ENCODE measurements at regions not wholly inside any gene's neighbourhood (a gene's known extent, or its start where the extent isn't known, plus 50 kb on each side); places are given as distances from the start of the nearest gene placed in this dataset.
A peak's percentile ranks its signal among the peaks of the same experiment; 100 is the strongest.

GRCh38 chr5:175765858-175766257 lies 105.5 kb upstream of the CPLX2 start:
- DNase-seq: peak; percentile 15

DNA sequence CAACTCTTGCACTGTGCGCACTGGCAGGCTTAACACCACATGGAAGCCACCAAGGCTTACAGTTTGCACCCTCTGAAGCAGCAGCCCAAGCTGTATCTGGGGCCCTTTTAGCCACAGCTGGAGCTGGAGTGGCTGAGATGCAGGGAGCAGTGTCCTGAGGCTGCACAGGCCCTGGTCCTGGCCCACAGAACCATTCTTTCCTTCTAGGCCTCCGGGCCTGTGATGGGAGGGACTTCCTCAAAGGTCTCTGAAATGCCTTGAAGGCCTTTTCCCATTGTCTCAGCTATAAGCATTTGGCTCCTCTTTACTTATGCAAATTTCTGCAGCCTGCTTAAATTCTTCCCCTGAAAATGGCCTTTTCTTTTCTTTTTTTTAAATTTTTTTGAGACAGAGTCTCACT lies 104.4 kb upstream of the CPLX2 start:
- no peak for DNase-seq

DNA sequence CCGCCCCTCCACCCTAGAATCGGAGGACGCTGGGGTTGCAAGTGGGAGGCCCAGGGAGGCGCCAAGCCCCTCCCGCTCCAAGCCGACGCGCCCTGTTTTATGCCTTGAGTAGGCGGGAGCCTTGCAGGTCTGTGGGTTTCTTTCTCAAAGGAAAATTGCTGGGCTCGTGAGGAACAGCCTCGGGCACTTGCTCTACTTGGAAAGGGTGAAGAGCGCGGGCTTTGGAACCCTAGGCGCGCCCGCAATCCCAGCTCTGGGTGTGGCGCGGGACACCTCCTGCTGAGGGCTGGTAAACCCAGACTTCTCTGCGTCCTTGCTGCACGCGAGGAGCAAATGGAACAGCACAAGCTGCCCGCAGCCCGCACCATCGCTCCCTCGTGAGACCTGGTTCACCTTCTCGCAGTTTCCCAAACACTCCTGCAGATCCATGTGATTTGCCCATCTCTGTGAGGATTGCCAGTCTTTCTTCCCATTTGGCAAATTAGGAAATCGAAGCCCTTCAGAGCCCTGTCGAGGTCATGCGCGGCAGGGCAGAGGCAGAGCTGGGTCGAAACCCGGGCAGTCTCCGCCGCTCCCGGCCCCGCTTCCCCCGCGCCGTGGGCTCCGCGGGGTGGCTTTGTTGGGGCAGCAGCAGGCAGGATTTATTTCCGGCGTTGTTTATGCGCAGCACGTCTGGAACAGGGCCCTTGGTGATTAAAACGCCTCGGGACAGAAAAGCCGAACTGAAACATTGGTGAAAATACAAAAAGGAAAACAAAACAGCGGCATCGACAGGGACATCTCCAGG lies 98.4 kb upstream of the CPLX2 start:
- no peak for DNase-seq

DNA sequence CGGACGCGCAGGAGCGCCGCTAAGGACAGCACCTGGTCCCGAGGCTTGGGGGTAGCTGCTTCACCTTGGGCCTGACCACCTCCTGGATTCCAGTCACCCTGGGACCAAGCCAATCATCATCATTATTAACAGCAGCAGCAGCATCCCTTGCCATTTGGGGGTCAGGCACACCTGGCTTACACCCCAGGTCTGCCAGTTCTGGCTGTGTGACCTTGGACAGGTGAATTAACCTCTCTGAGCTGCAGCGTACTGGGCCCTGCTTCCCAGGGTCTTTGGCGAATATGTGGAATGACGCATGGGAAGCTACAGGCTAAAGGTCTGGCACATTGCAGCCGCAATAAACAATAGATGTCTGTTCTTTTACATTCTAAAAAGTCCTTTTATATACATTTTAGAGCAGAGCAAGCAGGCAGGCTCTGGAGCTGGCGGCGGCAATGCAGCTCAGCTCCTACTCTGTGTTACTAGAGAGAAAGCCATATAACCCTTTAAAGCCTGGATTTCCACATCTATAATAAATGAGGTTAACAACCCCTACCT lies 97.8 kb upstream of the CPLX2 start:
- DNase-seq: no peak

- DNase-seq: no peak
Measured at GRCh38 chr5:175775416-175775815, 96.0 kb upstream of the CPLX2 start.

- DNase-seq: no peak
Measured at GRCh38 chr5:175778951-175779503, 92.4 kb upstream of the CPLX2 start.

- DNase-seq: no peak
Measured at GRCh38 chr5:175783739-175784138, 87.6 kb upstream of the CPLX2 start.

GRCh38 chr5:175784230-175784629 lies 87.1 kb upstream of the CPLX2 start:
- DNase-seq: no peak

DNA sequence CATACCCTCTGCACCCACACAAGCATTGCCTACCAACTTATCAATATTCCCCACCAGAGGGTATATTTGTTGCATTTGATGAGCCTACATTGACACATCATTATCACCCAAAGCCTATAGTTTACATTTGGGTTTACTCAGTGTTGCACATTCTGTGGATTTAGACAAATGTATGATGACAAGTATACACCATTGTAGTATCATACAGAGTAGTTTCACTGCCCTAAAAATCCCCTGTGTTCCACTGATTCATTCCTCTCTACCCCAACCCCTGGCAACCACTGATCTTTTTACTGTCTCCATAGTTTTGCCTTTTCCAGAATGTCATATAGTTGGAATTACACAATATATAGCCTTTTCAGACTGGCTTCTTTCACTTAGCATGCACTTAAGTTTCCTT lies 85.7 kb upstream of the CPLX2 start:
- no peak for DNase-seq

- DNase-seq: no peak
Measured at GRCh38 chr5:175788155-175788787, 83.1 kb upstream of the CPLX2 start.

DNA sequence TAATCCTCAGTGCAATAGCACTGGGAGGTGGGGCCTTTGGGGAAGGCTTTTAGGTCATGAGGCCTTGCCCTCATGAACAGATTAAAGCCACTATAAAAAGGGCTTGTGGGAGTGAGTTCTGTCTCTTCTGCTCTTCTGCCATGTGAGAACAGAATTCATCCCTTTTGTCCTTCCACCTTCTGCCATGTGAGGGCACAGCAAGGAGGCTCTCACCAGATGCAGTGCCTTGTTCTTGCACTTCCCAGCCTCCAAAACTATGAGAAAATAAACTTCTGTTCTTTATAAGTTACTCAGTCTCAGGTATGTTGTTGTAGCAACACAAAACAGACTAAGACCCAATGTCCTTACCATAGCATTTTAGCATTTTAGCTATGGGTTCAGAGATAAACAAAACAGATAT lies 81.7 kb upstream of the CPLX2 start:
- DNase-seq: no peak

- DNase-seq: no peak
Measured at GRCh38 chr5:175790796-175791195, 80.6 kb upstream of the CPLX2 start.

- DNase-seq: no peak
Measured at GRCh38 chr5:175795959-175796358, 75.4 kb upstream of the CPLX2 start.

DNA sequence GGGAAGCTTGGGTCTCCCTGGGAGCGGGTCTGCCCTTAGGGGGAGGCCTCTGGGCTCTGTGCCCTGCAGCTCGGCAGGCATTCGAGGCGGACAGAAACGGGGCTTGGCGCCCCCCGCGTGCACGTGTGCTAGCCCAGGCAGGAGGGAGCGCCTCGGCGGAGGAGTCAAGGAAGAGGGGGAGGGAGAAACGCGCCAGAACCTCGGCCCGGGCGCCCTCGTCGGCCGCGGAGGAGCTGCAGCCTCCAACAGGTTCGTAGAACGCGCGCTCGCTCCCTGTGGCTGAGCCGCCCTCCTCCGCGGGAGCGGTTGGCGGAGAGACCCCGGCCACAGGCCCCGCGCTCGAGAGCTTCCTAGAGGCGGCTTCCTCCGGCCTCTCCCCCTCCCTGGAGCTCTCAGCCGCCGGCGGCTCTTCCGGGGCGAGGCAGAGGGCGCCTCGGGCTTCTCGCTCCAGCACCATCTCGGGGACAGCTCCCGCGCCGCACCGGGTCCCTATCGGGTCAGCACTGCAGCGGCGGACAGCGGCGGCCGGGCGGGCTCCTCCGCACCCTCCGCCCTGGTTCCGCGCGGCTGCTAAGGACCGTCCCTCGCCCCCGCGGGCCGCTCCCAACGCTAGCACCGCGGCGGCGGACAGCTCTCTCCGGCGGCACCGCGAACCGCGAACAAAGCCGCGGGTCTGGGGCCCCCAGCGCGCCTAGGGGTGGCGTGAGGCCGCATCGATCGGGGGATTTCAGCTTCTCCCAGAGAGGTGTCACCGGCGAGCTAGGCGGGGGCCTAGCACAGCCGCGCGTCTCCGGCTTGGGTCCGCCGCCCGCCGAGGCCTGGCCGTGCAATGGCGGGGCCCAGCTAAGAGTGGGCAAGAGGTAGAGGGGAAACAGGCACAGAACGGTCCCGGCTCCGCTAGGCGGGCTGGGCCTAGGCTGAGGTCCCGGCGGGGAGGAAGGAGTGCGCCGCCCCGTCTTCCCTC lies 74.6 kb upstream of the CPLX2 start:
- peak; percentile 86 for DNase-seq

- DNase-seq: no peak
Measured at GRCh38 chr5:175797521-175798038, 73.8 kb upstream of the CPLX2 start.

DNA sequence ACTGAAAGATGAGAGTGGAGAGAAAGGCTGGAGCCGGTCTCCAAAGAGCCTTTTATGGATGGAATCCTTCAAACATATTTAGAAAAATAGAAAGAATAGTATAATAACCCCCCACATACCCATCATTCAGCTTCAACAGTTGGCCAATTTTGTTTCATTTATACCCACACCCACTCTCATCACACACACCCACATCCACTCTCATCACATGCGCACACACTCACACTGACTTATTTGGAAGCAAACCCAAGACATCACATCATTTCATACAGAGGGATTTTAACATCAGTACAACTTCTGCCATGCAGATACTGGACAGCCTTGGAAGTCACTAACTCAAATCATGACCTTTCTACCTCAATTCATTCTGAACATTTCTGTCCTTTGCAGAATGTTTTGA lies 72.8 kb upstream of the CPLX2 start:
- DNase-seq: no peak

DNA sequence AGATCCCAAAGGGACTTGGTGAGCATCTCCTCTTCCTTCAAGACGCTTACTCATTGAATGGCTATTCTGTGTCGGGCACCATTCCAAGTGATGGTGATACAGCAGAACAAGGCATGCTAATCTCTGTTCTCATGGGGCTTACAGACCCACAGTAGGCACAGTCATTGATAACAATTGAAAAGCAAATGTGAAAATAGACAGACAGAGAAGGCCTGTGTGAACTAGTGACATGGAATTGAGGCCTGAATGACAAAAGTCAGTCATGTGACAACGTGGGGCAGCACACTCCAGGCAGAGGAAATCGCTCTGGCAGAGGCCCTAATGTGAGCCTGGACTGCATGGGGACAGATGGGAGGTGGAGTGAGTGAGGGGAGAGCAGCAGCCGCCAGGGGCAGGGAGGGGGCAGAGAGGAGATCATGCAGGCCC lies 70.7 kb upstream of the CPLX2 start:
- DNase-seq: no peak

DNA sequence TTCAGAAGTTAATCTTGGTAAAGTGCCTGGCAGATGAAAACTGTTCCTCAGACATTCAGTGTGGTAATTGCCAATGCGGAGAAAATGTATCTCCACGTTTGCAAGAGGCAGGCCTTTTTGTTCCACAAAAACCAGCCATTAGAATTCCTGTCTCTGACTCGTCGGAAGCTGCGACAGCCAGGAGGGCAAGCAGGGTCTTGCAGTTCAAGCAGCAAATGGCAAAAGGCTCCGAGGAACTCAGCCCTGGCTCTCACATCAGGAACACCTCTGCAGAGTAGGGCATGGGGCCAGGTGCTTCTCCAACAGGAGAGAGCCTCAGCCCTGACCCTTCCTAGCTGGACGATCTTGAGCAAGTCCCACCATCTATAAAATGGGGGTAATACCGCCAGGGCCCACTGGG lies 69.0 kb upstream of the CPLX2 start:
- DNase-seq: no peak

GRCh38 chr5:175803254-175803653 lies 68.1 kb upstream of the CPLX2 start:
- no peak for DNase-seq

DNA sequence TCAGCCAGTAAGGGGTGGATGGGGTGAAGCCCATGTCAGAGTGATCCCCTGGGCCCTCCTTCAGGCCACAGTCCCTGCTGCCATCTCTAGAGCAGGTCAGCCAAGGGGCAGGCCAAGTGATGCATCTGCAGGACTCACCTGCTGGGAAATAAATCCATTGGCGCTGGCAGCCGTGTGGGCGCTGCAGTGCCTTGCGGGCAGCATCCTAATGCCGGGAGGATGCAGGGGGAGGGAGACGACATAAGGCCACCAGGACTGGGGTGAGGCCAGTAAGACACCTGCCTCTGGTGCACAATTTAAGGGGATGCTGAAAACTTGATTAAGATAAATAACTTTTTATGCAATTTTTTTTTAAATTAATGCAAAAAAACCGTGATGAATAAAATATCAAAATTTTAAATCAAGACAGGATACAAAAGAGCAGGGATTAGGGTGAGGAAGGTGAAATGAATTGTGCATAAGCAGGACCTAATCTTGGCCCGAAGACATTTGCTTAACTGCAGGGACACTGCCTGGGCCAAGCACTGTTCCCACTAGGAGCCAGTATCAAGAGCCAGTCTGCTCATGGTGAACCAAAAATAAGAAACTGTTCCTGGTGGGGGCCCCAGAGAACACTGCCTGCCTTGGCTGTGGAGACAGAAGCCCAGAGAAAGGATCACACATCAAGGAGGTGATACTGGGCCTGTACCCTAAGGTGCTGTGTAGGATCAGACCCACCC lies 67.5 kb upstream of the CPLX2 start:
- DNase-seq: no peak

GRCh38 chr5:175805256-175806011 lies 65.9 kb upstream of the CPLX2 start:
- DNase-seq: no peak
